NT2/D1 (cell line): ENCODE measurements at regions not wholly inside any gene's neighbourhood (a gene's known extent, or its start where the extent isn't known, plus 50 kb on each side); places are given as distances from the start of the nearest gene placed in this dataset.
A peak's percentile ranks its signal among the peaks of the same experiment; 100 is the strongest.

ENCODE experiments used
- DNase-seq: peaks from one replicate; pipeline ENCODE4 v3.0.0-alpha.2; 2011; ENCODE audit warnings: low read depth, low spot score
- H3K27me3 ChIP-seq: 2 replicates; pipeline ENCODE4 v1.6.0; 2011; ENCODE audit warnings: mild to moderate bottlenecking; ENCODE audit not compliant: insufficient read length, insufficient read depth
- H3K36me3 ChIP-seq: 2 replicates; pipeline ENCODE4 v1.6.1; 2011; ENCODE audit warnings: mild to moderate bottlenecking, low read length, mixed read lengths; ENCODE audit not compliant: insufficient read depth, insufficient read length
- H3K4me1 ChIP-seq: 2 replicates; pipeline ENCODE4 v1.5.1; 2011; ENCODE audit not compliant: insufficient read depth, insufficient read length
- H3K4me3 ChIP-seq: 2 replicates; pipeline ENCODE4 v1.5.1; 2011; ENCODE audit warnings: low read depth; ENCODE audit not compliant: insufficient read length
- H3K9ac ChIP-seq: 2 replicates; pipeline ENCODE4 v1.6.0; 2011; ENCODE audit warnings: low read depth; ENCODE audit not compliant: insufficient read length
- H3K9me3 ChIP-seq: 2 replicates; pipeline ENCODE4 v1.5.1; 2011; ENCODE audit warnings: mild to moderate bottlenecking, low read length; ENCODE audit not compliant: insufficient read depth
- SUZ12 ChIP-seq: IDR thresholded peaks from 2 replicates; pipeline ENCODE4 v1.6.1; 2011; ENCODE audit not compliant: insufficient read length, insufficient read depth; ENCODE audit errors: extremely low read depth
- YY1 ChIP-seq: IDR thresholded peaks from 2 replicates; pipeline ENCODE4 v1.6.1; 2011; ENCODE audit not compliant: insufficient read length, insufficient read depth
- ZNF274 ChIP-seq: IDR thresholded peaks from 2 replicates; pipeline ENCODE4 v1.6.1; 2011; ENCODE audit warnings: mild to moderate bottlenecking, low read depth, low read length

DNA sequence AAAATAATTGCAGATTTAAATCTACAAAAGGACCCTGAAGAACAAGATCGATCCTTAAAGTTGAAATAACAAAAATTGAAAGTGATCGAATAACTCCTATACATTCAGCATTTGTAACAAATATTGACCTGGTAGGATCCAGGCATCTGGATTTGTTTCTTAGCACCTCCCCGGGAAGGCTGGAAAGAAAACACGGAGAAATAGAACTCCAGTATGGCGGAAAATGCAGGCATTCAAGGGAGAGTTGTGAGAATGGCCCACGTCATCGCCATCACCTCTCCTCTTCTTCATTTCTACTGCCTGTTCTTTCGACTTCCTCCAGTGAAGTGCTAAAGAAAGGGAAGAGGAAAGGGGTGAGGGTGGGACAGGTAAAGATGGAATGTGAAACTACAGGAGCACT lies 242.3 kb upstream of the TFAP2D start:
- no peaks in the 10 kb centered on the region for H3K4me1 ChIP-seq
- no peaks in the 10 kb centered on the region for H3K9me3 ChIP-seq
- no peaks in the 10 kb centered on the region for H3K27me3 ChIP-seq
- H3K36me3 ChIP-seq = no peaks in the 10 kb centered on the region
- H3K4me3 ChIP-seq = no peak overlapping the region
- H3K9ac ChIP-seq = no peak overlapping the region
- DNase-seq = no peak
- TF ChIP-seq YY1 = no peak
- TF ChIP-seq SUZ12 = no peak
- no peak for TF ChIP-seq ZNF274

DNA sequence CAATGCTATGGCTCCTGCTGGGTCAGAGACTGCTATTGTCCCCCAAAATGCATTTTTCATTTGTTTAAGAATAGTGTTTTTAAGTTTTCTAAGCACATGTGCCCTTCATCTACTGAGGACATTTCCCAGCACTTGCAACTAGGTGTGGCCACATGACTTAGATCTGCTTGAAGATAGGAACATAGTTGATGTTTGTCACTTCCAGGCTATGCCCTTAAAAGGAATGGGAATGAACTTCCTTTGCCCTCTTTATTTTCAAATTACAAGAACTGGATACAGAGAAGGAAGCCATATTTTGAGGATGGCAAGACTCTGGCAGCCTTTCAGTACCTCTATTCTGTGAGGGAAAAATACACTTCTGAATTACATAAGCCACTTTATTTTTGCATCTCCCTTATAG lies 203.0 kb upstream of the TFAP2D start:
- H3K36me3 ChIP-seq = no peaks in the 10 kb centered on the region
- H3K27me3 ChIP-seq = no peaks in the 10 kb centered on the region
- no peak overlapping the region for H3K9ac ChIP-seq
- no peaks in the 10 kb centered on the region for H3K9me3 ChIP-seq
- H3K4me3 ChIP-seq = no peak overlapping the region
- no peaks in the 10 kb centered on the region for H3K4me1 ChIP-seq
- no peak for DNase-seq
- no peak for TF ChIP-seq ZNF274
- TF ChIP-seq SUZ12 = no peak
- TF ChIP-seq YY1 = no peak

DNA sequence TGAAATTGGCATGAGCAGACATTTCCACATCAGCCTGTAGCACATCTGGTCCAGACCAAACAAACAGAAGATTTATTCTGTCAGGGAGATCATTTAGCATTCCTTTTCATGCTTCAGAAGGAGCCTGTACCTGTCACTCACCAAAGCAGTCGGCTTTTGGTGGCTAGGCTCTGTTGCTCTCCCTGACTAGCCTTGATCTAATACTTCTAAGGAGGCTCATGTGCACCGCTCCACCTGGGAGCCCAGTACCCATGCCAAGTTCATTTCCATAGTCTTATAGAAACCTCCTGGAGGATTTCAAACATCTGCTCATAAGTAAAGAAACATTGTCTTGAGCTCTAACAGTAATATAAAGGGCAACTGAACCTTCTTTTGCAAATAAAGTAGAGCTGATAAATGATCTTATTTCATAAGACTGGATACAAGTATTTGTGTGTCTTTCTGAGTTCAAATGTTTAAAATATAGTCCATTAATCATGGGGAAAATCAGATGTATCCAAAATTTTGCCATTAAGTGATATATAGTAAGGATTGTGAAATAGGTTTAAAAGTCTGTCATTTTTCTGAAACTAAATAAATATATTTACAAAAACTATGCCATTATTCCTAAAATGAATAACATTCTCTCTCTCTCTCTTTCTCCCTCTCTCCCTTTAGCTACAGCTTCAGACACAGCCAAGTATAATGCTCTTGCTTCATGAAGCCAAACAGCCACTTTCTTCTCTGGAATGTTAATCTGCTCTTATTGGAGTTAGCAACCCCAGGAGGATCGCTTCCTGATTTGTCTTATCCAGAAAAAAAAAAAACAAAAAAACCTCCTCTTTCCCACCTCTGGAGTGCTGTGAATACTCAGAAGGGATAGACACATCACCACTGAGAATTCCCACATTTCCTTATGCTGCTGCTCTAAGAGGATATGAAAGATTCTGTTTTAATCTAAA lies 192.7 kb upstream of the TFAP2D start:
- Histone ChIP-seq H3K4me1 (no peaks in the 10 kb centered on the region), H3K36me3 (no peaks in the 10 kb centered on the region), H3K4me3 (no peak overlapping the region), H3K9ac (no peak overlapping the region), H3K27me3 (no peaks in the 10 kb centered on the region), H3K9me3 (no peaks in the 10 kb centered on the region)
- DNase-seq = peak; percentile 11
- TF ChIP-seq ZNF274 (no peak), YY1 (no peak), SUZ12 (no peak)

GRCh38 chr6:50524341-50524740 lies 189.0 kb upstream of the TFAP2D start:
- TF ChIP-seq SUZ12 (no peak), YY1 (no peak), ZNF274 (no peak)
- Histone ChIP-seq H3K4me1 (no peaks in the 10 kb centered on the region), H3K9me3 (no peaks in the 10 kb centered on the region), H3K9ac (no peak overlapping the region), H3K27me3 (no peaks in the 10 kb centered on the region), H3K36me3 (no peaks in the 10 kb centered on the region), H3K4me3 (no peak overlapping the region)
- DNase-seq = no peak

DNA sequence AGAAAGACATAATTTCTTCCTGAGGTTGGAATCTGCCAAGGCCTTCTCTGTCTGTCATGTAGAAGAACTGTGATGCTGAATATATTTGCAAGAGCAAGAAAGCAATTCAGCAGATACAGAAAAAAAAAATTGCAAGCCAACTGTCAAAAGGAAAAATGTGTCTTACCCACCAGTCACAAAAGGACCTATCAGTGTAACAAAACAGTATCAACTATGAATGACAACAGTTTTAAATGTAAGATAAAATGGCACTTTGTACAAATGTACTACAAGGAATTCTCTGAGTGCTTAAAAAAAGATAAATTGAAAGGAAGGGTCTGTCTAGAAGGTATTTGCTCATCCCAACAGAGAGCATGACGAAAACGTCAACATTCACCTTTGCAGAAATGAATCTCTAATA lies 185.3 kb upstream of the TFAP2D start:
- no peaks in the 10 kb centered on the region for H3K27me3 ChIP-seq
- no peak for TF ChIP-seq YY1
- no peak for TF ChIP-seq SUZ12
- no peak for TF ChIP-seq ZNF274
- no peak for DNase-seq
- H3K4me1 ChIP-seq = no peaks in the 10 kb centered on the region
- H3K9me3 ChIP-seq = no peaks in the 10 kb centered on the region
- no peak overlapping the region for H3K9ac ChIP-seq
- no peaks in the 10 kb centered on the region for H3K36me3 ChIP-seq
- H3K4me3 ChIP-seq = no peak overlapping the region

GRCh38 chr6:50539447-50539846 lies 173.9 kb upstream of the TFAP2D start:
- Histone ChIP-seq H3K27me3 (no peaks in the 10 kb centered on the region), H3K9ac (no peak overlapping the region), H3K4me1 (no peaks in the 10 kb centered on the region), H3K9me3 (no peaks in the 10 kb centered on the region), H3K36me3 (no peaks in the 10 kb centered on the region), H3K4me3 (no peak overlapping the region)
- no peak for TF ChIP-seq SUZ12
- TF ChIP-seq ZNF274 = no peak
- TF ChIP-seq YY1 = no peak
- no peak for DNase-seq

DNA sequence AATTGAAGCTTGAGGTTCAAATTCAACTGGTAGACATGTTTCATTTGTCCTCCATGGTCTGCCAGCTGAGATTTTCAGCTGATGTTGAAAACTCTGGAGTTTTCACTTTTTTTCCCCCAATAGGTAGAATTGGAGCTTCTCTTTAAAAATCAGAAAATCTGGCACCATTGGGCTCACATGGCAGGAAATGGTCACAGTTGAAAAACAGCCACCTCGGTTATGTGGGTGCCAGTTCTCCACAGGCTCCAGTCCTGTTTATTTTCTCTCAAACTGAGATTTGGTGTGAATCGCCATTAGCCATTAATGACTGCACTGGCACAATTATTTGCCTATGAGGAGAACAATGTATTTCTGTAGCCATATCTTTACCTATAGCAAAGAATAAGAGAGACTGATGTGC lies 171.4 kb upstream of the TFAP2D start:
- H3K36me3 ChIP-seq = no peaks in the 10 kb centered on the region
- no peaks in the 10 kb centered on the region for H3K27me3 ChIP-seq
- H3K4me3 ChIP-seq = no peak overlapping the region
- DNase-seq = no peak
- no peak for TF ChIP-seq SUZ12
- no peak for TF ChIP-seq YY1
- no peak for TF ChIP-seq ZNF274
- no peak overlapping the region for H3K9ac ChIP-seq
- H3K9me3 ChIP-seq = no peaks in the 10 kb centered on the region
- no peaks in the 10 kb centered on the region for H3K4me1 ChIP-seq
